ENCODE measurements at regions not wholly inside any gene's neighbourhood (a gene's known extent, or its start where the extent isn't known, plus 50 kb on each side); places are given as distances from the start of the nearest gene placed in this dataset.

DNA sequence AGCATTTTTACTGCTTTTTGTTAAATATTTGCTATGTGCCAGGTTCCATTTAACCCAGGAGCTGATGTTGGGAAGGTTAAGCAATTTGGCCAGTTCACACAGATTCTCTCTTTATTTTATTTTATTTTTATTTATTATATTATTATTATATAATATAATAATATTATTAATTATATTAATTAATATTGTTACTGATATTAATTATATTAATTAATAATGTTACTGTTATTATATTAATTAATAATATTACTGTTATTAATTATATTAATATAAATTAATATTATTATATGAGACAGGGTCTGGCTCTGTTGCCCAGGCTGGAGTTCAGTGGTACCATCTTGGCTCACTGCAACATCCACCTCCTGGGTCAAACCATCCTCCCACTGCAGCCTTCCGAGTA, 593.0 kb upstream of the SGCD start:
- H3K27ac ChIP-seq (ENCODE audit: low read length), result no peak overlapping the region
- no peak overlapping the region for H2AFZ ChIP-seq (ENCODE audit: low read depth, low read length)
- TF ChIP-seq EZH2 (IDR thresholded peaks at IDR 0.05; ENCODE audit: borderline replicate concordance, low read depth, low read length, severe bottlenecking), result no peak
- H3K79me2 ChIP-seq (ENCODE audit: insufficient read depth, low read length), result no peaks in the 10 kb centered on the region
- H4K20me1 ChIP-seq (ENCODE audit: insufficient read depth, low read length), result no peaks in the 10 kb centered on the region
- H3K9ac ChIP-seq (ENCODE audit: low read depth, low read length), result no peak overlapping the region
- no peak overlapping the region for H3K4me2 ChIP-seq (ENCODE audit: insufficient read depth, low read length)
- no peaks in the 10 kb centered on the region for H3K4me1 ChIP-seq (ENCODE audit: insufficient read depth, low read length)
- no peaks in the 10 kb centered on the region for H3K36me3 ChIP-seq (ENCODE audit: insufficient read depth, low read length)
- no peaks in the 10 kb centered on the region for H3K27me3 ChIP-seq (ENCODE audit: insufficient read depth, low read length, poor library complexity)
- no peaks in the 10 kb centered on the region for H3K9me3 ChIP-seq (ENCODE audit: insufficient read depth, low read length, severe bottlenecking)
- no peak overlapping the region for H3K4me3 ChIP-seq (ENCODE audit: low read depth in 1 of 2, low read length in 2 of 2)
- no peak for DNase-seq
- ATAC-seq (ENCODE audit: insufficient read depth, low read depth), result no peak

DNA sequence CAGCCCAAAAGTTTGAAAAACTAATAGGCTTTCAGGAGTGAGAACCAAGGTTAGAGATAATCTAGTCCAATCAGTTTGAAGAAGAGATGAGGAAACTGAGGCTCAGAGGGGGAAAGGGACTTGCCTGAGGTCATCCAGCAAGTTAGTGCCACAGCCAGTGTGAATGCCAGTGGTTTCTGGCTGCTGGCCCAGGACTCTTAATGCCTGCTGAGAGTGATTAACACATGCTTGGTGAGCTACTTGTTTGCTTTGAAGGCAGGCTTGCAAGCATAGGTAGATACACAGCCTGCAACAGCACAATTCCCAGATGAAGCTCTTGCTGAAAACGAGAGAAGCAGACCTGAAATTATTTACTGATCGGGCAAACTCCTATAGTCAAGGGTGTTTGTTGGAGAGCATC, 591.6 kb upstream of the SGCD start:
- H3K4me1 ChIP-seq (ENCODE audit: insufficient read depth, low read length), result no peaks in the 10 kb centered on the region
- H2AFZ ChIP-seq (ENCODE audit: low read depth, low read length), result no peak overlapping the region
- no peaks in the 10 kb centered on the region for H3K9me3 ChIP-seq (ENCODE audit: insufficient read depth, low read length, severe bottlenecking)
- DNase-seq (no peak), ATAC-seq (ENCODE audit: insufficient read depth, low read depth) (no peak)
- H3K9ac ChIP-seq (ENCODE audit: low read depth, low read length), result no peak overlapping the region
- H3K4me3 ChIP-seq (ENCODE audit: low read depth in 1 of 2, low read length in 2 of 2), result no peak overlapping the region
- H3K27ac ChIP-seq (ENCODE audit: low read length), result no peak overlapping the region
- H4K20me1 ChIP-seq (ENCODE audit: insufficient read depth, low read length), result no peaks in the 10 kb centered on the region
- no peaks in the 10 kb centered on the region for H3K36me3 ChIP-seq (ENCODE audit: insufficient read depth, low read length)
- no peaks in the 10 kb centered on the region for H3K27me3 ChIP-seq (ENCODE audit: insufficient read depth, low read length, poor library complexity)
- no peak for TF ChIP-seq CTCF (IDR thresholded peaks at IDR 0.05; ENCODE audit: borderline replicate concordance, extremely low read depth, low read length, poor library complexity, severe bottlenecking)
- TF ChIP-seq EZH2 (IDR thresholded peaks at IDR 0.05; ENCODE audit: borderline replicate concordance, low read depth, low read length, severe bottlenecking), result no peak
- H3K79me2 ChIP-seq (ENCODE audit: insufficient read depth, low read length), result no peaks in the 10 kb centered on the region
- H3K4me2 ChIP-seq (ENCODE audit: insufficient read depth, low read length), result no peak overlapping the region

DNA sequence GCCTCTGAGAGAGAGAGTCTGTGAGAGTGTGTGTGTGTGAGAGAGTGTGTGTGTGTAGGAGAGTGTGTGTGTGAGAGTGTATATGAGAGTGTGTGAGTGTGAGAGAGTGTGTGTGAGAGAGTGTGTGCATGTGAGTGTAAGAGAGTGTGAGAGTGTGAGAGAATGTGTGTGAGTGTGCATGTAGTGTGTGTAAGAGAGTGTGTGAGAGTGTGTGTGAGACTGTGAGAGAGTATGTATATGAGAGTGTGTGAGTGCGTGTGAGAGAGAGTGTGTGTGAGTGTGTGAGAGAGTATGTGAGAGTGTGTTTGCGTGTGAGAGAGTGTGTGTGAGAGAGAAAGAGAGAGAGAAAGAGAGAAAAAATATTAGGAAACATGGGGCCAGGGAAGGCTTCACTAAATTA, 588.3 kb upstream of the SGCD start:
- H3K36me3 ChIP-seq (ENCODE audit: insufficient read depth, low read length), result no peaks in the 10 kb centered on the region
- H3K9me3 ChIP-seq (ENCODE audit: insufficient read depth, low read length, severe bottlenecking), result no peaks in the 10 kb centered on the region
- DNase-seq (no peak), ATAC-seq (ENCODE audit: insufficient read depth, low read depth) (no peak)
- no peak overlapping the region for H3K9ac ChIP-seq (ENCODE audit: low read depth, low read length)
- no peak overlapping the region for H3K27ac ChIP-seq (ENCODE audit: low read length)
- no peak overlapping the region for H3K4me2 ChIP-seq (ENCODE audit: insufficient read depth, low read length)
- no peak for TF ChIP-seq CTCF (IDR thresholded peaks at IDR 0.05; ENCODE audit: borderline replicate concordance, extremely low read depth, low read length, poor library complexity, severe bottlenecking)
- TF ChIP-seq EZH2 (IDR thresholded peaks at IDR 0.05; ENCODE audit: borderline replicate concordance, low read depth, low read length, severe bottlenecking), result no peak
- no peak overlapping the region for H3K4me3 ChIP-seq (ENCODE audit: low read depth in 1 of 2, low read length in 2 of 2)
- no peaks in the 10 kb centered on the region for H4K20me1 ChIP-seq (ENCODE audit: insufficient read depth, low read length)
- no peaks in the 10 kb centered on the region for H3K27me3 ChIP-seq (ENCODE audit: insufficient read depth, low read length, poor library complexity)
- H3K79me2 ChIP-seq (ENCODE audit: insufficient read depth, low read length), result no peaks in the 10 kb centered on the region
- H2AFZ ChIP-seq (ENCODE audit: low read depth, low read length), result no peak overlapping the region
- H3K4me1 ChIP-seq (ENCODE audit: insufficient read depth, low read length), result no peaks in the 10 kb centered on the region

- Histone ChIP-seq H4K20me1 (ENCODE audit: insufficient read depth, low read length) (no peaks in the 10 kb centered on the region), H2AFZ (ENCODE audit: low read depth, low read length) (no peak overlapping the region), H3K4me1 (ENCODE audit: insufficient read depth, low read length) (no peaks in the 10 kb centered on the region), H3K9me3 (ENCODE audit: insufficient read depth, low read length, severe bottlenecking) (no peaks in the 10 kb centered on the region), H3K27ac (ENCODE audit: low read length) (no peak overlapping the region), H3K79me2 (ENCODE audit: insufficient read depth, low read length) (no peaks in the 10 kb centered on the region), H3K4me2 (ENCODE audit: insufficient read depth, low read length) (no peak overlapping the region), H3K27me3 (ENCODE audit: insufficient read depth, low read length, poor library complexity) (no peaks in the 10 kb centered on the region), H3K4me3 (ENCODE audit: low read depth in 1 of 2, low read length in 2 of 2) (no peak overlapping the region), H3K9ac (ENCODE audit: low read depth, low read length) (no peak overlapping the region), H3K36me3 (ENCODE audit: insufficient read depth, low read length) (no peaks in the 10 kb centered on the region)
- TF ChIP-seq CTCF (IDR thresholded peaks at IDR 0.05; ENCODE audit: borderline replicate concordance, extremely low read depth, low read length, poor library complexity, severe bottlenecking) (peak; percentile 13), EZH2 (IDR thresholded peaks at IDR 0.05; ENCODE audit: borderline replicate concordance, low read depth, low read length, severe bottlenecking) (no peak)
- DNase-seq (no peak), ATAC-seq (ENCODE audit: insufficient read depth, low read depth) (0 out of 3 replicates have a peak, but pooled peaks have one; percentile 31)
Measured at GRCh38 chr5:155746367-155747038, 580.5 kb upstream of the SGCD start.

All from DND-41 (cell line).